H1 (cell line): ENCODE measurements at regions not wholly inside any gene's neighbourhood (a gene's known extent, or its start where the extent isn't known, plus 50 kb on each side); places are given as distances from the start of the nearest gene placed in this dataset.

Source experiments
- BCL11A ChIP-seq, 2 experiments: IDR thresholded peaks; one replicate each; pipeline ENCODE4 v1.6.1; 2011; ENCODE audit warnings: low read depth in 2 of 2, low read length in 2 of 2, mild to moderate bottlenecking in 2 of 2
- JUN ChIP-seq: IDR thresholded peaks from 2 replicates; pipeline ENCODE4 v1.6.1; 2011; ENCODE audit warnings: low read depth, mild to moderate bottlenecking, improper control_type of control experiment, low read length
- NRF1 ChIP-seq: IDR thresholded peaks from 2 replicates; pipeline ENCODE4 v1.6.1; 2011; ENCODE audit warnings: mild to moderate bottlenecking, low read depth, low read length, improper control_type of control experiment
- SP1 ChIP-seq: IDR thresholded peaks from 2 replicates; pipeline ENCODE4 v1.6.1; 2011; ENCODE audit warnings: low read depth, low read length

GRCh38 chr2:16764487-16764886, 98.9 kb upstream of the CYRIA start (continued):
- no peak for TF ChIP-seq NRF1
- TF ChIP-seq BCL11A (IDR thresholded peaks at IDR 0.05; ENCODE audit: low read depth in 2 of 2, low read length in 2 of 2), result no peak
- TF ChIP-seq JUN, result no peak
- TF ChIP-seq SP1, result no peak
